NCI-H226 (cell line): ENCODE measurements at regions not wholly inside any gene's neighbourhood (a gene's known extent, or its start where the extent isn't known, plus 50 kb on each side); places are given as distances from the start of the nearest gene placed in this dataset.
"Not testable (repeated sequence)": the region's sequence is repeated elsewhere in the genome, so short reads cannot be mapped to it uniquely, and the experiment has no call there.

Experiments used
- DNase-seq: peaks from one replicate; pipeline ENCODE4 v3.0.0-alpha.2; 2015

- no peak for DNase-seq
These were observed 148.1 kb upstream of the NEDD9 start for GRCh38 chr6:11380549-11380948.

- DNase-seq, result no peak
These were observed 147.3 kb upstream of the NEDD9 start for GRCh38 chr6:11379805-11380204.

- no peak for DNase-seq
These were observed 146.2 kb upstream of the NEDD9 start for GRCh38 chr6:11378639-11379038.

GRCh38 chr6:11374036-11375010 is 141.9 kb upstream of the NEDD9 start:
- no peak for DNase-seq

- DNase-seq, result no peak
These were observed 140.7 kb upstream of the NEDD9 start for GRCh38 chr6:11373208-11373607.

GRCh38 chr6:11372186-11372790 is 139.8 kb upstream of the NEDD9 start:
- DNase-seq, result not testable (repeated sequence)

- DNase-seq, result no peak
These were observed 137.9 kb upstream of the NEDD9 start for GRCh38 chr6:11370191-11371018.

- peak; percentile 23 for DNase-seq
These were observed 136.3 kb upstream of the NEDD9 start for GRCh38 chr6:11368760-11369159.

GRCh38 chr6:11368264-11368663 is 135.8 kb upstream of the NEDD9 start:
- no peak for DNase-seq

GRCh38 chr6:11367638-11368199 is 135.3 kb upstream of the NEDD9 start:
- DNase-seq, result no peak

GRCh38 chr6:11366934-11367637 is 134.6 kb upstream of the NEDD9 start:
- DNase-seq, result peak; percentile 51

GRCh38 chr6:11366183-11366933 is 133.9 kb upstream of the NEDD9 start:
- DNase-seq, result no peak

GRCh38 chr6:11364971-11365397 is 132.5 kb upstream of the NEDD9 start:
- DNase-seq, result no peak

- DNase-seq, result no peak
These were observed 131.6 kb upstream of the NEDD9 start for GRCh38 chr6:11363881-11364576.

- no peak for DNase-seq
These were observed 130.1 kb upstream of the NEDD9 start for GRCh38 chr6:11362564-11362963.

- no peak for DNase-seq
These were observed 126.7 kb upstream of the NEDD9 start for GRCh38 chr6:11358904-11359830.

- no peak for DNase-seq
These were observed 124.8 kb upstream of the NEDD9 start for GRCh38 chr6:11357285-11357684.

GRCh38 chr6:11356404-11357155 is 124.1 kb upstream of the NEDD9 start:
- DNase-seq, result no peak

GRCh38 chr6:11353921-11354389 is 121.5 kb upstream of the NEDD9 start:
- DNase-seq, result no peak
